BJ (cell line): ENCODE measurements at regions not wholly inside any gene's neighbourhood (a gene's known extent, or its start where the extent isn't known, plus 50 kb on each side); places are given as distances from the start of the nearest gene placed in this dataset.

Experiments used
- CTCF ChIA-PET: fragments of 350-600 bp; formaldehyde crosslinking; extraction: SDS; loops from one replicate; lab custom pipeline; 2021; ENCODE audit warnings: antibody characterized with exemption, inconsistent platforms; lab: Yijun Ruan, JAX
- POLR2A ChIA-PET: fragments of 300-600 bp; sonication (Branson Sonifier 250); formaldehyde crosslinking; extraction: SDS; loops from one replicate; lab custom pipeline; 2021; ENCODE audit warnings: antibody characterized with exemption; lab: Charles Lee
- DNase-seq: peaks from one replicate; pipeline ENCODE4 v3.0.0-alpha.2; 2011; ENCODE audit warnings: low read depth
- H3K27me3 ChIP-seq: 2 replicates; pipeline ENCODE4 v1.6.0; 2011; ENCODE audit warnings: low read length; ENCODE audit not compliant: control insufficient read depth, insufficient read depth
- H3K36me3 ChIP-seq: 2 replicates; pipeline ENCODE4 v1.5.1; 2011; ENCODE audit warnings: low read length; ENCODE audit not compliant: control insufficient read depth, insufficient read depth
- H3K4me3 ChIP-seq: 2 replicates; pipeline ENCODE4 v1.5.1; 2011; ENCODE audit warnings: low read depth, mild to moderate bottlenecking, control low read depth, low read length
- CTCF ChIP-seq: IDR thresholded peaks from 2 replicates; pipeline ENCODE4 v1.5.1; 2011; ENCODE audit warnings: low read depth, mild to moderate bottlenecking, control low read depth, inconsistent platforms, low read length, moderate library complexity; ENCODE audit not compliant: insufficient read depth

GRCh38 chr2:164008752-164009151 lies 272.9 kb upstream of the FIGN start:
- Histone ChIP-seq H3K27me3 (no peaks in the 10 kb centered on the region), H3K4me3 (no peak overlapping the region), H3K36me3 (no peaks in the 10 kb centered on the region)
- TF ChIP-seq CTCF = no peak
- no peak for DNase-seq
- ChIA-PET POLR2A (no interaction called here), CTCF (no interaction called here)

GRCh38 chr2:164006704-164007103 lies 270.9 kb upstream of the FIGN start:
- no peak for DNase-seq
- CTCF ChIA-PET = no interaction called here

GRCh38 chr2:164000176-164000575 lies 264.4 kb upstream of the FIGN start:
- Histone ChIP-seq H3K4me3 (no peak overlapping the region), H3K36me3 (no peaks in the 10 kb centered on the region), H3K27me3 (no peaks in the 10 kb centered on the region)
- POLR2A ChIA-PET = no interaction called here
- peak; percentile 9 for DNase-seq
- CTCF ChIA-PET = interaction anchor here (2.1 kb wide), 1 partner anchor 12 kb away, joined by 4 read pairs; no protein-coding TSS in a partner anchor
- no peak for TF ChIP-seq CTCF

More at GRCh38 chr2:164006704-164007103, 270.9 kb upstream of the FIGN start:
- Histone ChIP-seq H3K4me3 (no peak overlapping the region), H3K27me3 (no peaks in the 10 kb centered on the region), H3K36me3 (no peaks in the 10 kb centered on the region)
- no peak for TF ChIP-seq CTCF
- POLR2A ChIA-PET = no interaction called here

GRCh38 chr2:163997466-163997865 lies 261.7 kb upstream of the FIGN start:
- TF ChIP-seq CTCF = no peak
- ChIA-PET POLR2A (no interaction called here), CTCF (no interaction called here)

GRCh38 chr2:163990541-163990940 lies 254.7 kb upstream of the FIGN start:
- POLR2A ChIA-PET = no interaction called here
- H3K4me3 ChIP-seq = no peak overlapping the region
- no peak for TF ChIP-seq CTCF
- DNase-seq = no peak
- no peaks in the 10 kb centered on the region; the same call in 1 of the 2 replicates for H3K27me3 ChIP-seq
- CTCF ChIA-PET = no interaction called here
- H3K36me3 ChIP-seq = no peaks in the 10 kb centered on the region

More at GRCh38 chr2:163997466-163997865, 261.7 kb upstream of the FIGN start:
- no peaks in the 10 kb centered on the region for H3K36me3 ChIP-seq
- DNase-seq = no peak
- H3K27me3 ChIP-seq = no peaks in the 10 kb centered on the region
- no peak overlapping the region for H3K4me3 ChIP-seq
